B cell (primary cell): ENCODE measurements at regions not wholly inside any gene's neighbourhood (a gene's known extent, or its start where the extent isn't known, plus 50 kb on each side); places are given as distances from the start of the nearest gene placed in this dataset.

ENCODE experiments used
- ATAC-seq: fragments of 200-7000 bp; cut with Tn5 transposase; one replicate; pipeline ENCODE4 v1.10.0; 2021; ENCODE audit warnings: low read depth, mild to moderate bottlenecking, moderate number of reproducible peaks, moderate library complexity
- CTCF ChIA-PET: fragments of 350-600 bp; sonication (Branson Sonifier 250); formaldehyde crosslinking; loops from one replicate; lab custom pipeline; 2021; ENCODE audit warnings: antibody characterized with exemption, inconsistent platforms; lab: Charles Lee
- POLR2A ChIA-PET: fragments of 350-600 bp; sonication (Branson Sonifier 250); formaldehyde crosslinking; loops from one replicate; lab custom pipeline; 2021; ENCODE audit warnings: antibody characterized with exemption; lab: Charles Lee
- DNase-seq: peaks from one replicate; pipeline ENCODE4 v3.0.0; 2013
- H2AFZ ChIP-seq: 2 replicates; pipeline ENCODE4 v1.6.1; 2012; ENCODE audit warnings: mild to moderate bottlenecking, low read depth, low read length; ENCODE audit not compliant: insufficient read depth, poor library complexity, severe bottlenecking
- H3K27ac ChIP-seq, 2 donors: 1 replicate in 1 of 2; 2 replicates in 1 of 2; pipeline ENCODE4 v1.5.1; 2012 to 2013; ENCODE audit warnings: low read length in 2 of 2, mild to moderate bottlenecking in 2 of 2, moderate library complexity in 1 of 2
- H3K27me3 ChIP-seq, 4 experiments: fragments of 200-600 bp in 1 of 4; sonication (generic) in 1 of 4; replicated peaks in 1 of 4; 1 replicate in 2 of 4; 2 replicates in 2 of 4; pipeline versions ENCODE4 v1.6.1 to v1.7.0; 2013 to 2016; ENCODE audit warnings: low read length in 3 of 4, mild to moderate bottlenecking in 2 of 4, mixed read lengths in 1 of 4, moderate library complexity in 1 of 4; ENCODE audit not compliant: insufficient read depth in 4 of 4, control insufficient read depth in 3 of 4; ENCODE audit errors: control extremely low read depth in 1 of 4
- H3K36me3 ChIP-seq, 2 experiments: replicated peaks in 1 of 2; 1 replicate in 1 of 2; 2 replicates in 1 of 2; pipeline versions ENCODE4 v1.6.1 to v1.7.1; 2013; ENCODE audit warnings: low read length in 1 of 2; ENCODE audit not compliant: insufficient read depth in 2 of 2, control insufficient read depth in 1 of 2; ENCODE audit errors: control extremely low read depth in 1 of 2, extremely low read depth in 1 of 2
- H3K4me1 ChIP-seq, 2 donors: fragments of 200-600 bp in 1 of 2; sonication (generic) in 1 of 2; 1 replicate in 1 of 2; 2 replicates in 1 of 2; pipeline versions ENCODE4 v1.5.1 to v1.6.1; 2013 to 2017; ENCODE audit warnings: low read length in 2 of 2; ENCODE audit not compliant: control insufficient read depth in 2 of 2, insufficient read depth in 2 of 2
- H3K4me2 ChIP-seq: replicated peaks from 2 replicates; pipeline ENCODE3; 2012; ENCODE audit warnings: mild to moderate bottlenecking, low read depth, low read length; ENCODE audit not compliant: poor library complexity, severe bottlenecking
- H3K4me3 ChIP-seq, 5 experiments: fragments of 200-600 bp in 1 of 5; sonication (generic) in 1 of 5; 1 replicate in 3 of 5; 2 replicates in 2 of 5; pipeline versions ENCODE4 v1.5.1 to v1.7.0; 2011 to 2016; ENCODE audit warnings: low read length in 4 of 5, mild to moderate bottlenecking in 4 of 5, low read depth in 2 of 5, control low read depth in 1 of 5, moderate library complexity in 1 of 5; ENCODE audit not compliant: insufficient read depth in 1 of 5; ENCODE audit errors: control extremely low read depth in 1 of 5, extremely low read depth in 1 of 5
- H3K79me2 ChIP-seq: fragments of 200-600 bp; sonication (generic); one replicate; pipeline ENCODE4 v1.6.0; 2016; ENCODE audit warnings: low read length; ENCODE audit not compliant: control insufficient read depth, insufficient read depth
- H3K9ac ChIP-seq: fragments of 200-600 bp; sonication (generic); 2 replicates; pipeline ENCODE4 v1.6.1; 2017; ENCODE audit warnings: mild to moderate bottlenecking, low read length, moderate library complexity
- H3K9me3 ChIP-seq, 3 donors: one replicate each; pipeline versions ENCODE4 v1.6.1 to v1.7.1; 2013; ENCODE audit warnings: low read length in 2 of 3; ENCODE audit not compliant: control insufficient read depth in 2 of 3, insufficient read depth in 1 of 3; ENCODE audit errors: control extremely low read depth in 1 of 3
- H4K20me1 ChIP-seq: 2 replicates; pipeline ENCODE4 v1.6.0; 2012; ENCODE audit warnings: mild to moderate bottlenecking, low read length; ENCODE audit not compliant: insufficient read depth, control insufficient read depth, poor library complexity, severe bottlenecking
- H3K27ac Mint-ChIP-seq: one replicate; pipeline ENCODE4 v1.8.0; 2021; ENCODE audit warnings: mixed read lengths
- H3K27me3 Mint-ChIP-seq: one replicate; pipeline ENCODE4 v1.8.0; 2021; ENCODE audit warnings: mixed read lengths
- H3K4me1 Mint-ChIP-seq: one replicate; pipeline ENCODE4 v1.8.0; 2021; ENCODE audit warnings: mixed read lengths
- H3K4me3 Mint-ChIP-seq: one replicate; pipeline ENCODE4 v1.8.0; 2021; ENCODE audit warnings: mixed read lengths
- H3K9me3 Mint-ChIP-seq: one replicate; pipeline ENCODE4 v1.8.0; 2022; ENCODE audit warnings: mixed read lengths; ENCODE audit not compliant: insufficient read depth
- EZH2 ChIP-seq: IDR thresholded peaks from 2 replicates; pipeline ENCODE4 v1.6.1; 2012; ENCODE audit warnings: borderline replicate concordance, low read depth, mild to moderate bottlenecking, moderate library complexity, low read length; ENCODE audit not compliant: insufficient read depth, poor library complexity, severe bottlenecking
- WGBS: methylation state at CpG from one replicate; pipeline ENCODE4 v1.1.5; 2013; ENCODE audit warnings: missing lambda C conversion rate; ENCODE audit not compliant: insufficient coverage; 5-methylcytosine and 5-hydroxymethylcytosine counted together
- intact Hi-C: fragments of 100-400 bp; cut with micrococcal nuclease; formaldehyde crosslinking; loops from one replicate; pipeline ENCODE4 v1.10.0; 2022
- TF ChIP-seq, protein P1 (sequence below): fragments of 200-600 bp; IDR thresholded peaks from one replicate; pipeline ENCODE4 v1.8.0; 2022; ENCODE audit warnings: antibody characterized with exemption, mild to moderate bottlenecking

DNA sequence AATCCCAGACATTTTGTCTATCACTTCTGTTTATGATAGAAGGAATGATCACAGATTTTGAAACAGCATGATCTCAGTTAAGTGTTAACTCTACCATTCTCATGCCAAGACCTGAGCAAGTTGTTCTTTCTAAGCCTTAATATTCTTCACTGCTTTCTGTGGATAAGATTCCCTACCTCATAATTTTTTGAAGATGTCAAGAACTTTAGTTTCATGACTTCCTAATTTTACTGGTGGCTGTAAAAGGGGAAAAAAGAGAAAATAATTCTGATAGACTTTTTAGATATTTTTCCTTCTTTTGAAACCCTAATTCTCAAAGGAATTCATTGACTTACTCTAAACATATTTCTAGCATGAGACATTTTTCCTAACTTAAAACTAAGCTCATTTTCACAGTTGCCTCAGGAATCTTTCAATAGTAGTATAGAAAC lies 520.0 kb upstream of the LUZP2 start:
- no peak for TF ChIP-seq EZH2
- no peaks in the 10 kb centered on the region for H3K9me3 Mint-ChIP-seq
- ATAC-seq (no peak), DNase-seq (no peak)
- H3K27ac Mint-ChIP-seq = no peak overlapping the region
- H3K27me3 Mint-ChIP-seq = no peaks in the 10 kb centered on the region
- H3K4me3 ChIP-seq = no peak overlapping the region
- no peak overlapping the region for H3K9ac ChIP-seq
- ChIA-PET POLR2A (no interaction called here), CTCF (no interaction called here)
- no peaks in the 10 kb centered on the region for H3K36me3 ChIP-seq
- H3K9me3 ChIP-seq = no peaks in the 10 kb centered on the region
- no peaks in the 10 kb centered on the region for H3K4me1 ChIP-seq
- H3K4me1 Mint-ChIP-seq = no peaks in the 10 kb centered on the region
- H2AFZ ChIP-seq = no peak overlapping the region
- H3K4me3 Mint-ChIP-seq = no peak overlapping the region
- no peaks in the 10 kb centered on the region for H3K79me2 ChIP-seq
- no peak overlapping the region for H3K4me2 ChIP-seq
- H4K20me1 ChIP-seq = no peaks in the 10 kb centered on the region
- no peaks in the 10 kb centered on the region for H3K27me3 ChIP-seq
- intact Hi-C loops = no loop called here
- H3K27ac ChIP-seq = no peak overlapping the region

DNA sequence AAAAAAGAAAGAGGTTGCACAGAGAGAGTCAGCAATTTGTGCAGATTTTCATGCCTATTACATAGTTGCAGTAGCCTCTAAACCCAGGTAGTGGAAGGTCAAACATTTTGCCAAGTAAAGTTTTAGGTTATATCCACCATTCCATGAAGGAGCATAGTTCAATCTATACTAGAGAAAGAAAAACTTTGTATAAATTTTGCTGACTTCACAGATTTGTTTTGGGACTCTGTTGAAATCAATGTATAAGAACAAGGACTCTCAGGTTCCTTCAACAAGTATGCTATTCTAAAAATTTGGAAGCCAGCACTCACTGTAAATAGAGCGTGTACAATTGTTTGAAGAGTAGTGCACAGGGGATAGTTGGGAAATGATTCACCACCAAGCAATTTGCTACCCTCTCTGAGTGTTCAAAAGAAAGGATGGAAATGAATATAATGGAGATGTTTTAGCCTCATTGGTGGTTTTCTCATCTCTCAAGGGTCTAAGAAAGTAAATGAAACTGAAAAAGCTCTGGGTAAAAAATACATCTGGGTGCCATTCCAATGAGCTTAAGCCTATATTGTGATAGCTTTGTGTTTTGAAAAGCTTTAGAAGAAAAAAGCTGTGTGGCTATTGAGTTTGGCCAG lies 508.4 kb upstream of the LUZP2 start:
- Mint-ChIP-seq H3K27ac (no peak overlapping the region), H3K4me3 (no peak overlapping the region), H3K9me3 (no peaks in the 10 kb centered on the region), H3K4me1 (no peaks in the 10 kb centered on the region), H3K27me3 (no peaks in the 10 kb centered on the region)
- DNase-seq (no peak), ATAC-seq (no peak)
- no CpG with 5 or more reads among the region's 1 CpG for WGBS
- ChIA-PET CTCF (no interaction called here), POLR2A (no interaction called here)
- Histone ChIP-seq H3K9ac (no peak overlapping the region), H3K79me2 (no peaks in the 10 kb centered on the region), H3K27me3 (no peaks in the 10 kb centered on the region), H3K4me1 (no peaks in the 10 kb centered on the region), H3K27ac (no peak overlapping the region), H3K9me3 (peaks cover 0 to under 1% (median 0%) of the 10 kb centered on the region in 3 donors), H2AFZ (no peak overlapping the region), H4K20me1 (no peaks in the 10 kb centered on the region), H3K4me2 (no peak overlapping the region), H3K36me3 (no peaks in the 10 kb centered on the region), H3K4me3 (no peak overlapping the region)
- intact Hi-C loops = no loop called here
- no peak for TF ChIP-seq EZH2
- TF ChIP-seq, protein P1, sequence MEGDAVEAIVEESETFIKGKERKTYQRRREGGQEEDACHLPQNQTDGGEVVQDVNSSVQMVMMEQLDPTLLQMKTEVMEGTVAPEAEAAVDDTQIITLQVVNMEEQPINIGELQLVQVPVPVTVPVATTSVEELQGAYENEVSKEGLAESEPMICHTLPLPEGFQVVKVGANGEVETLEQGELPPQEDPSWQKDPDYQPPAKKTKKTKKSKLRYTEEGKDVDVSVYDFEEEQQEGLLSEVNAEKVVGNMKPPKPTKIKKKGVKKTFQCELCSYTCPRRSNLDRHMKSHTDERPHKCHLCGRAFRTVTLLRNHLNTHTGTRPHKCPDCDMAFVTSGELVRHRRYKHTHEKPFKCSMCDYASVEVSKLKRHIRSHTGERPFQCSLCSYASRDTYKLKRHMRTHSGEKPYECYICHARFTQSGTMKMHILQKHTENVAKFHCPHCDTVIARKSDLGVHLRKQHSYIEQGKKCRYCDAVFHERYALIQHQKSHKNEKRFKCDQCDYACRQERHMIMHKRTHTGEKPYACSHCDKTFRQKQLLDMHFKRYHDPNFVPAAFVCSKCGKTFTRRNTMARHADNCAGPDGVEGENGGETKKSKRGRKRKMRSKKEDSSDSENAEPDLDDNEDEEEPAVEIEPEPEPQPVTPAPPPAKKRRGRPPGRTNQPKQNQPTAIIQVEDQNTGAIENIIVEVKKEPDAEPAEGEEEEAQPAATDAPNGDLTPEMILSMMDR = no peak
